Effector CD4-positive, alpha-beta T cell (primary cell): ENCODE measurements at regions not wholly inside any gene's neighbourhood (a gene's known extent, or its start where the extent isn't known, plus 50 kb on each side); places are given as distances from the start of the nearest gene placed in this dataset.

Experiments used
- DNase-seq: peaks from one replicate; pipeline ENCODE4 v3.0.0-alpha.2; 2020

GRCh38 chr10:3420527-3421469 lies 248.2 kb upstream of the PITRM1 start:
- no peak for DNase-seq

- DNase-seq, result no peak
These were observed 247.3 kb upstream of the PITRM1 start for GRCh38 chr10:3419719-3420495.

GRCh38 chr10:3418926-3419325 lies 246.3 kb upstream of the PITRM1 start:
- no peak for DNase-seq

- no peak for DNase-seq
These were observed 245.6 kb upstream of the PITRM1 start for GRCh38 chr10:3418041-3418754.

GRCh38 chr10:3417096-3417495 lies 244.5 kb upstream of the PITRM1 start:
- DNase-seq, result no peak

GRCh38 chr10:3415878-3416605 lies 243.5 kb upstream of the PITRM1 start:
- no peak for DNase-seq

- DNase-seq, result no peak
These were observed 242.6 kb upstream of the PITRM1 start for GRCh38 chr10:3415038-3415736.

- DNase-seq, result no peak
These were observed 242.1 kb upstream of the PITRM1 start for GRCh38 chr10:3414667-3415023.

- DNase-seq, result no peak
These were observed 241.5 kb upstream of the PITRM1 start for GRCh38 chr10:3413937-3414666.

GRCh38 chr10:3412646-3413045 lies 240.1 kb upstream of the PITRM1 start:
- DNase-seq, result no peak

- DNase-seq, result no peak
These were observed 239.5 kb upstream of the PITRM1 start for GRCh38 chr10:3412071-3412582.

- DNase-seq, result no peak
These were observed 238.5 kb upstream of the PITRM1 start for GRCh38 chr10:3411044-3411443.

- DNase-seq, result no peak
These were observed 237.3 kb upstream of the PITRM1 start for GRCh38 chr10:3409928-3410327.

GRCh38 chr10:3408603-3409365 lies 236.2 kb upstream of the PITRM1 start:
- DNase-seq, result no peak

GRCh38 chr10:3407208-3407607 lies 234.6 kb upstream of the PITRM1 start:
- no peak for DNase-seq

- no peak for DNase-seq
These were observed 234.0 kb upstream of the PITRM1 start for GRCh38 chr10:3406556-3406955.

GRCh38 chr10:3404381-3404780 lies 231.8 kb upstream of the PITRM1 start:
- no peak for DNase-seq

GRCh38 chr10:3402187-3402751 lies 229.7 kb upstream of the PITRM1 start:
- no peak for DNase-seq

GRCh38 chr10:3401491-3401938 lies 228.9 kb upstream of the PITRM1 start:
- no peak for DNase-seq

GRCh38 chr10:3400348-3400747 lies 227.8 kb upstream of the PITRM1 start:
- DNase-seq, result no peak
